AG09319 (cell line): ENCODE measurements at regions not wholly inside any gene's neighbourhood (a gene's known extent, or its start where the extent isn't known, plus 50 kb on each side); places are given as distances from the start of the nearest gene placed in this dataset.
"Not testable (repeated sequence)": the region's sequence is repeated elsewhere in the genome, so short reads cannot be mapped to it uniquely, and the experiment has no call there.

Source experiments
- DNase-seq: peaks from one replicate; pipeline ENCODE4 v3.0.0-alpha.2; 2010; ENCODE audit warnings: low read depth; ENCODE audit errors: extremely low read depth
- CTCF ChIP-seq: IDR thresholded peaks from 2 replicates; pipeline ENCODE4 v1.5.1; 2011; ENCODE audit warnings: low read depth, mild to moderate bottlenecking, inconsistent platforms, low read length, moderate library complexity

GRCh38 chr12:84046859-84047258 lies 865.7 kb downstream of the SLC6A15 start:
- no peak for DNase-seq

DNA sequence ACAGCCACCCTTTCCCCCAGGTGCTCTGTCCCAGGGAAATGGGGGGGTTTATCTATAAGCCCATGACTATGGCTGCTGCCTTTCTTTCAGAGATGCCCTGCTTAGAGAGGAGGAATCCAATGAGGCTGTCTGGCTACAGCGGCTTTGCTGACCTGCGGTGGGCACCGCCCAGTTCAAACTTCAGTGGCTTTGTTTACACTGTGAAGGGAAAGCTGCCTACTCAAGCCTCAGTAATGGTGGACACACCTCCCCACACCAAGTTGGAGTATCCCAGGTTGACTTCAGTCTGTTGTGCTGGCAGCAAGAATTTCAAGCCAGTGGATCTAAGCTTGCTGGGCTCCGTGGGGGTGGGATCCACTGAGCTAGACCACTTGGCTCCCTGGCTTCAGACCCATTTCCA lies 869.2 kb downstream of the SLC6A15 start:
- no peak for DNase-seq
- TF ChIP-seq CTCF = no peak

More at GRCh38 chr12:84046859-84047258, 865.7 kb downstream of the SLC6A15 start:
- TF ChIP-seq CTCF = no peak

DNA sequence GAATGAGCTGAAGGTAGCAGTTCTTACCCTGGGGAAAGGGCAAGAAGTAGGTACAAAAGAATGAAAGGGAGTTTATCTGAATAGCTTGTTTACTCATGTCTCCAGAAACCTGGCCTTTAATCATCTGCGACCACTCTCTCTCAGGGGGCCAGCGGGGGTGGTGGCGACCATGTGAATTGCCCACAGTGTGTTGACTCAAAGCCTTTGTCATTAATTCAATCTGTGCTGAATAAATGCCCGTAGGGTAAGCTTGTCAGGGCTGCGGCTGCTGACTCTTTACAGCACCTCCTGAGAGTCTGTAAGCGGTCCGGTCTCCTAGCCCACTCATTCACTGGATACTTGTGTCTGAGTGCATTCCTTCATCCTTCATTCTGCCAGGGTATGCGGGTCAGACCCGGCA lies 874.4 kb downstream of the SLC6A15 start:
- TF ChIP-seq CTCF = no peak
- no peak for DNase-seq

GRCh38 chr12:84036912-84037311 lies 875.7 kb downstream of the SLC6A15 start:
- no peak for DNase-seq

DNA sequence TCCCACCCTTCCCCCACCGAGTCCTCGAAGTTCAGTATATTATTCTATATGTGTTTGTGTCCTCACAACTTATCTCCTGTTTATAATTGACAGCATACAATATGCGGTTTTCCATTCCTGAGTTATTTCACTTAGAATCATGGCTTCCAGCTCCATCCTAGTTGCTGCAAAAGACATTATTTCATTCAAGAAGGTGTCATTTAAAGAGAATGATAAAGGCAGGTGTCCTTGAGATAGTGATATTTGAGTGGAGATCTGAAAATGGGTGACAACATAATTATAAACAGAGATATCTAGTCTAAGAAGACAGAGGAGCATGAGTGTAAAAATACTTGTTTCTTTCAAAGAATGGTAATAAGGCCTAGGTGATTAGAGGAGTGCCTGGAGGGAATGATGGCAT lies 876.8 kb downstream of the SLC6A15 start:
- no peak for TF ChIP-seq CTCF
- DNase-seq = no peak

More at GRCh38 chr12:84036912-84037311, 875.7 kb downstream of the SLC6A15 start:
- no peak for TF ChIP-seq CTCF

- TF ChIP-seq CTCF = no peak
- DNase-seq = peak; percentile 0
Measured at GRCh38 chr12:84034871-84035270, 877.7 kb downstream of the SLC6A15 start.

DNA sequence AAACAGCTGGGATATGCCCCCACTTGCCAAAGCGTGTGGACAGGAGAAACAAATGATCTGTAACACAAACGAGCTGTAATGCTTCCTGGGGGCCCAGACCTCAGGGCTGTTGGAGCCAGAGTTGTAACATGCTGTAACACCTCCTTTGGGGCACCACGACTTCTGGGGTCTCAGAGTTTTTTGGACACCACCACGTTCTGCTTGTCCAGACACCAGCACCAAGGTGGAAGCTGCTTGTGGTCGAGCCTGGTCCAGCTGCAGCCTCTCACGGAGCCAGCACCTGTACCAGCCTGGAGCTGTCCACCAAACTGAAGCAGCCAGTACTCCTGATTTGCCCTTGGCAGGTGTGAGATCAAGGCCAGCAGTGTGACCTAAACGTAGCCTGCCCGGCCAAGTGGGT lies 879.4 kb downstream of the SLC6A15 start:
- TF ChIP-seq CTCF = no peak
- no peak for DNase-seq

DNA sequence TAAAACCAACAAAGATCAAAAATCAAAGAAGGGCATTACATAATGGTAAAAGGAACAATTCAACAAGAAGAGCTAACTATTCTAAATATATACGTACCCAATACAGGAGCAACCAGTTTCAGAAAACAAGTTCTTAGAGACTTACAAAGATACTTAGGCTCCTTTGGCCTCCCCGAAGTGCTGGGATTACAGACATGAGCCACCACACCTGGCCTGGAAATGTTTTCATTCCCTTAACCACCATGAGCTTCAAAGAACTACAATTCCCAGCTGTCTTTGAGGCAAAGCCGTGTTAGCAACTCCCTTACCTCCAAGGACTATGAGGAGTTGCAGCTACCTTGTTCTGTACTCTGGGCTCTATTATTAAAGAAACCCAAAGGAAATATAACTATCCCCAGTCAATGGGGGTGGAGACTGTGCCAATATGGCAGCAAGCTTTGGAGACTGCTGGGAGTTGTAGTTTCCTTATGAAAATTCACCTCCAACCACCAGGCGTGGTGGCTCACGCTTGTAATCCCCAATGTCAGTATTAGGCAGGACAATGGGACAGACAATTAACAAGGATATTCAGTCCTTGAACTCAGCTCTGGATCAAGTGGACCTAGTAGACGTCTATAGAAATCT lies 893.9 kb downstream of the SLC6A15 start:
- not testable (repeated sequence) for DNase-seq
